ENCODE measurements at regions not wholly inside any gene's neighbourhood (a gene's known extent, or its start where the extent isn't known, plus 50 kb on each side); places are given as distances from the start of the nearest gene placed in this dataset.

- TF ChIP-seq CTCF (IDR thresholded peaks at IDR 0.05): no peak
- no peak for TF ChIP-seq POLR2AphosphoS5 (IDR thresholded peaks at IDR 0.05; ENCODE audit: insufficient read depth in 1 of 2, low read depth in 1 of 2)
These were observed 182.1 kb upstream of the GALNT17 start for GRCh38 chr7:70949862-70950261.

All from vagina (tissue), 2 donors.